HEK293T (cell line): ENCODE measurements at regions not wholly inside any gene's neighbourhood (a gene's known extent, or its start where the extent isn't known, plus 50 kb on each side); places are given as distances from the start of the nearest gene placed in this dataset.

Experiments used
- CTCF ChIA-PET: fragments of 350-600 bp; formaldehyde crosslinking; extraction: SDS; loops from one replicate; lab custom pipeline; 2021; ENCODE audit warnings: antibody characterized with exemption, inconsistent platforms; lab: Yijun Ruan, JAX
- POLR2A ChIA-PET: fragments of 350-600 bp; formaldehyde crosslinking; extraction: SDS; loops from one replicate; lab custom pipeline; 2020; ENCODE audit warnings: antibody characterized with exemption, inconsistent platforms; lab: Yijun Ruan, JAX
- DNase-seq: peaks from one replicate; pipeline ENCODE4 v3.0.0; 2012; ENCODE audit warnings: mixed read lengths; ENCODE audit errors: extremely low spot score
- ARNT ChIP-seq: fragments of 450-650 bp; IDR thresholded peaks from 2 replicates; pipeline ENCODE4 v1.6.1; 2017; ENCODE audit warnings: mild to moderate bottlenecking
- BHLHE40 ChIP-seq: fragments of 450-650 bp; IDR thresholded peaks from 2 replicates; pipeline ENCODE4 v1.6.1; 2016; ENCODE audit warnings: mild to moderate bottlenecking, moderate library complexity, borderline replicate concordance
- CTBP1 ChIP-seq: fragments of 450-650 bp; IDR thresholded peaks from 2 replicates; pipeline ENCODE4 v1.6.1; 2016; ENCODE audit warnings: borderline replicate concordance
- ELF4 ChIP-seq: fragments of 450-650 bp; IDR thresholded peaks from 2 replicates; pipeline ENCODE4 v1.6.1; 2017; ENCODE audit warnings: antibody characterized with exemption
- FOXA1 ChIP-seq: fragments of 450-650 bp; IDR thresholded peaks from 2 replicates; pipeline ENCODE4 v1.6.1; 2016; ENCODE audit warnings: mild to moderate bottlenecking
- FOXK2 ChIP-seq: fragments of 450-650 bp; IDR thresholded peaks from 2 replicates; pipeline ENCODE4 v1.6.1; 2016; ENCODE audit warnings: mild to moderate bottlenecking
- FOXM1 ChIP-seq: fragments of 450-650 bp; IDR thresholded peaks from 2 replicates; pipeline ENCODE4 v1.6.1; 2017; ENCODE audit warnings: mild to moderate bottlenecking, borderline replicate concordance
- HDGF ChIP-seq: fragments of 450-650 bp; IDR thresholded peaks from 2 replicates; pipeline ENCODE4 v1.6.1; 2017; ENCODE audit warnings: antibody characterized with exemption, borderline replicate concordance
- L3MBTL2 ChIP-seq: fragments of 450-650 bp; conservative IDR thresholded peaks from 2 replicates; pipeline ENCODE4 v1.6.1; 2016; ENCODE audit warnings: mild to moderate bottlenecking
- LEF1 ChIP-seq: fragments of 450-650 bp; IDR thresholded peaks from 2 replicates; pipeline ENCODE4 v1.6.1; 2017; ENCODE audit warnings: mild to moderate bottlenecking, borderline replicate concordance
- NFRKB ChIP-seq: fragments of 450-650 bp; IDR thresholded peaks from 2 replicates; pipeline ENCODE4 v1.6.1; 2016; ENCODE audit warnings: mild to moderate bottlenecking, moderate library complexity
- PKNOX1 ChIP-seq: fragments of 450-650 bp; IDR thresholded peaks from 2 replicates; pipeline ENCODE4 v1.6.1; 2016
- SP1 ChIP-seq: fragments of 450-650 bp; IDR thresholded peaks from 2 replicates; pipeline ENCODE4 v1.6.1; 2017
- SUZ12 ChIP-seq: fragments of 450-650 bp; IDR thresholded peaks from 2 replicates; pipeline ENCODE4 v1.6.1; 2016; ENCODE audit warnings: mild to moderate bottlenecking
- TARDBP ChIP-seq: fragments of 450-650 bp; IDR thresholded peaks from 2 replicates; pipeline ENCODE4 v1.6.1; 2016
- ZNF384 ChIP-seq: fragments of 450-650 bp; IDR thresholded peaks from 2 replicates; pipeline ENCODE4 v1.6.1; 2016

- TF ChIP-seq SP1 (no peak), SUZ12 (no peak), TARDBP (no peak), FOXA1 (no peak), FOXM1 (no peak), NFRKB (no peak), BHLHE40 (no peak), ZNF384 (no peak), FOXK2 (no peak), CTBP1 (no peak), HDGF (no peak), LEF1 (no peak), PKNOX1 (no peak), ARNT (no peak)
- ChIA-PET POLR2A (no interaction called here), CTCF (no interaction called here)
- DNase-seq: no peak
Observed at GRCh38 chr21:25458484-25458883, 148.8 kb downstream of the MRPL39 start.

- TF ChIP-seq FOXA1 (no peak), PKNOX1 (no peak), SUZ12 (no peak), FOXM1 (no peak), ELF4 (no peak), ARNT (no peak), FOXK2 (no peak), NFRKB (no peak), HDGF (no peak), ZNF384 (no peak)
- ChIA-PET CTCF (no interaction called here), POLR2A (no interaction called here)
- DNase-seq: no peak
Observed at GRCh38 chr21:25457946-25458345, 149.3 kb downstream of the MRPL39 start.

- no peak for TF ChIP-seq BHLHE40
- no peak for TF ChIP-seq TARDBP
- TF ChIP-seq FOXK2: no peak
- TF ChIP-seq HDGF: no peak
- no peak for TF ChIP-seq ELF4
- TF ChIP-seq ZNF384: no peak
- no peak for TF ChIP-seq NFRKB
- TF ChIP-seq LEF1: no peak
- no peak for TF ChIP-seq SUZ12
- TF ChIP-seq L3MBTL2: no peak
- no peak for TF ChIP-seq PKNOX1
- TF ChIP-seq FOXA1: no peak
- no peak for TF ChIP-seq ARNT
- no peak for TF ChIP-seq SP1
- TF ChIP-seq CTBP1: no peak
- TF ChIP-seq FOXM1: no peak
- POLR2A ChIA-PET: no interaction called here
- DNase-seq: no peak
- CTCF ChIA-PET: no interaction called here
Observed at GRCh38 chr21:25457411-25457810, 149.9 kb downstream of the MRPL39 start.

GRCh38 chr21:25456672-25457071, 150.6 kb downstream of the MRPL39 start:
- CTCF ChIA-PET: no interaction called here
- DNase-seq: no peak
- no peak for TF ChIP-seq FOXK2
- TF ChIP-seq NFRKB: no peak
- no peak for TF ChIP-seq PKNOX1
- no peak for TF ChIP-seq CTBP1
- no peak for TF ChIP-seq BHLHE40
- no peak for TF ChIP-seq SUZ12
- no peak for TF ChIP-seq FOXA1
- no peak for TF ChIP-seq FOXM1
- POLR2A ChIA-PET: no interaction called here

- CTCF ChIA-PET: no interaction called here
- POLR2A ChIA-PET: no interaction called here
- no peak for TF ChIP-seq TARDBP
- TF ChIP-seq ARNT: no peak
- TF ChIP-seq PKNOX1: no peak
- TF ChIP-seq SUZ12: no peak
- TF ChIP-seq LEF1: no peak
- TF ChIP-seq HDGF: no peak
- TF ChIP-seq ELF4: no peak
- TF ChIP-seq FOXM1: no peak
- no peak for TF ChIP-seq NFRKB
- no peak for TF ChIP-seq FOXA1
- no peak for TF ChIP-seq CTBP1
- no peak for DNase-seq
Observed at GRCh38 chr21:25453524-25453923, 153.8 kb downstream of the MRPL39 start.
